ENCODE measurements at regions not wholly inside any gene's neighbourhood (a gene's known extent, or its start where the extent isn't known, plus 50 kb on each side); places are given as distances from the start of the nearest gene placed in this dataset.

DNA sequence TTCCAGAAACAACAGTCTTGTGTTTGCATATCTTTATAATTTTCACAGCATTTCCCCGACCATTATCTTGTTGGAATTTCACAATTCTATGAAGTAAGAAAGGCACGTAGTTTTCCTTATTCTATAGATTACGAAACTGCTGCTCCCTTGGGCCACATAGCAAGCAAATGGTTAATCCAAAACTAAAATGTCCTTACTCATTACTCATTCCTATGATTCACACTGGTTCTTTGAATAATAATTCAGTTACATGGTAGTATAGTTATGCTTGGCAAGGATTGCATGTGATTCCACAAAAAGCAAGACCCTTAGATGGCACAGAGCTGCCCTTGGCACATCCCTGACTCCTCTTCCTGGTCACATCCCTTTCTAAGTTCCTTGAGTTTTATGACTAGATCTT, 51.2 kb downstream of the OR13H1 start:
- no peaks in the 10 kb centered on the region for H4K20me1 ChIP-seq (ENCODE audit: insufficient read depth)
- no peak overlapping the region for H3K4me3 ChIP-seq (IDR thresholded peaks at IDR 0.05; ENCODE audit: insufficient read depth, low read depth, low read length)
- no peaks in the 10 kb centered on the region for H3K27me3 ChIP-seq (ENCODE audit: insufficient read depth, low read depth)
- H3K27ac ChIP-seq: no peak overlapping the region
- no peaks in the 10 kb centered on the region for H3K4me1 ChIP-seq (ENCODE audit: low read depth, poor library complexity, severe bottlenecking)
- H3K36me3 ChIP-seq (ENCODE audit: insufficient read depth): no peaks in the 10 kb centered on the region
- H2AFZ ChIP-seq (ENCODE audit: low read depth): no peak overlapping the region
- no peaks in the 10 kb centered on the region for H3K79me2 ChIP-seq (ENCODE audit: insufficient read depth, low read depth)
- no peak overlapping the region for H3K9ac ChIP-seq
- TF ChIP-seq, protein P1, sequence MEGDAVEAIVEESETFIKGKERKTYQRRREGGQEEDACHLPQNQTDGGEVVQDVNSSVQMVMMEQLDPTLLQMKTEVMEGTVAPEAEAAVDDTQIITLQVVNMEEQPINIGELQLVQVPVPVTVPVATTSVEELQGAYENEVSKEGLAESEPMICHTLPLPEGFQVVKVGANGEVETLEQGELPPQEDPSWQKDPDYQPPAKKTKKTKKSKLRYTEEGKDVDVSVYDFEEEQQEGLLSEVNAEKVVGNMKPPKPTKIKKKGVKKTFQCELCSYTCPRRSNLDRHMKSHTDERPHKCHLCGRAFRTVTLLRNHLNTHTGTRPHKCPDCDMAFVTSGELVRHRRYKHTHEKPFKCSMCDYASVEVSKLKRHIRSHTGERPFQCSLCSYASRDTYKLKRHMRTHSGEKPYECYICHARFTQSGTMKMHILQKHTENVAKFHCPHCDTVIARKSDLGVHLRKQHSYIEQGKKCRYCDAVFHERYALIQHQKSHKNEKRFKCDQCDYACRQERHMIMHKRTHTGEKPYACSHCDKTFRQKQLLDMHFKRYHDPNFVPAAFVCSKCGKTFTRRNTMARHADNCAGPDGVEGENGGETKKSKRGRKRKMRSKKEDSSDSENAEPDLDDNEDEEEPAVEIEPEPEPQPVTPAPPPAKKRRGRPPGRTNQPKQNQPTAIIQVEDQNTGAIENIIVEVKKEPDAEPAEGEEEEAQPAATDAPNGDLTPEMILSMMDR (conservative IDR thresholded peaks at IDR 0.05; ENCODE audit: low read depth, low read length): no peak
- H3K4me2 ChIP-seq: no peak overlapping the region

DNA sequence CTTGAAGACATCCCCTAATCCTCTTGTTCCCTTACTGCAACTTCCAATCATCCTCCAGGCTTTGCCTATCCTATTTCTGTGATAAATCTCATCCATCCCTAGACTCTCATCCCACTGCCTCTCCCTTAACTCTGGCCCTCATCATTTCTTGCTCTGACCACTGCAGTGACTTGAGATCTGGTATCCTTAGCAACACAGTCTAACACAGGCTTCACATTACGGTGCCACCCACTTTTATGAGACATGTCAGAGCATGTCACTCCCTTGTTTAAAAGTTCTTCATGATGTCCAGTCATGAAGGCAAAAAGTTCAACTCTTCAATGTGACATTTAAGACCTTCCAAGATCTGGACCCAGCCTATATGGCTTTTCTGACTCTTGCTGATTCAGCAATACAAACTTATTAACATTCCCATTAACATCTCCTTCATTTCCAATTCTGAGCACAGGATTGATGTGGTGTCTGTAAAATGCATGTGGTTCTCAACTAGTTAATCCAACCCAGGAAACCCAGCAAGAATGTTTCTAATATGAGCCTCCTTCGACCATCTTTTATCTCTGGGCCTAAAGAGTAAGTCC, 64.0 kb downstream of the OR13H1 start:
- no peaks in the 10 kb centered on the region for H3K4me1 ChIP-seq (ENCODE audit: low read depth, poor library complexity, severe bottlenecking)
- no peak overlapping the region for H3K27ac ChIP-seq
- H4K20me1 ChIP-seq (ENCODE audit: insufficient read depth): no peaks in the 10 kb centered on the region
- no peaks in the 10 kb centered on the region for H3K27me3 ChIP-seq (ENCODE audit: insufficient read depth, low read depth)
- no peaks in the 10 kb centered on the region for H3K36me3 ChIP-seq (ENCODE audit: insufficient read depth)
- H3K4me3 ChIP-seq (IDR thresholded peaks at IDR 0.05; ENCODE audit: insufficient read depth, low read depth, low read length): no peak overlapping the region
- H3K9ac ChIP-seq: no peak overlapping the region
- TF ChIP-seq, protein P1 (conservative IDR thresholded peaks at IDR 0.05; ENCODE audit: low read depth, low read length): no peak
- H2AFZ ChIP-seq (ENCODE audit: low read depth): no peak overlapping the region
- H3K4me2 ChIP-seq: no peak overlapping the region
- no peaks in the 10 kb centered on the region for H3K79me2 ChIP-seq (ENCODE audit: insufficient read depth, low read depth)

DNA sequence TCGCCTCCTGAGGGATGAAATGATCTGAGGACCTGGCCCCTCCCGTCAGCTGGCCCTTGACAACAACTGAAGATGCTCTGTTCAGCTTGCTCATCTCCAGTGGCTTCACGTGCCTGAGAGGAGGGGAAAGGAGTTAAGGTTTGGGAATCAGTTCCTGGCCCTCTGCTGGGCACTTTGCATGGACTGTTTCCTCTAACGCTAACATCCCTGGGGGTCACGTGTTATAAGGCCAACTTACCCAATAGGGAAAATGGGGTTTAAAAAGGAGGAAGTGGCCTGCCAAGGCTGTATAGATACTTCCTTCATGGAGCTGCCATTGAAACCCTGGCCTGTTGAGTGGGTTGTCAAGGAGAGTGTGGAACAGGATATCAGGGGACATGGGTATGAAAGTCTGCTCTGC, 65.6 kb downstream of the OR13H1 start:
- no peaks in the 10 kb centered on the region for H4K20me1 ChIP-seq (ENCODE audit: insufficient read depth)
- H3K4me2 ChIP-seq: no peak overlapping the region

DNA sequence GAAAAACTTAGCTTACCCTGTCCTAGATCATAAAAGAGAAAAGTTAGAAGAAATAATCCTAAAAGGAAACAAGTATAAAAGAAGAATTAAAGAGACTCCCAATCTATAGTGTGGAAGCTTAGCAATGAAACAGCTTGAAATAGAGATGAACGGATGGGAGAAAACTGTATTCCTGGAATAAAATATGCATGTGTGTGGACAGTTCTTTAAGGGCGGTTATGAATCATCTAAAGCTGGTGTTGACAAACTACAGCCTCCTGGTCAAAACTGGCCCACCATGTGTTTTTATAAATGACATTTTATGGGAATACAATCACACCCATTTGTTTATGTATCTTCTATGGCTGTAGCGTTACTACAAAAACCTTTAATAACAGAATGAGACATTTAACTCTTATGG, 69.4 kb downstream of the OR13H1 start:
- H3K4me1 ChIP-seq (ENCODE audit: low read depth, poor library complexity, severe bottlenecking): no peaks in the 10 kb centered on the region
- H3K79me2 ChIP-seq (ENCODE audit: insufficient read depth, low read depth): no peaks in the 10 kb centered on the region
- H3K36me3 ChIP-seq (ENCODE audit: insufficient read depth): no peaks in the 10 kb centered on the region
- TF ChIP-seq, protein P1 (conservative IDR thresholded peaks at IDR 0.05; ENCODE audit: low read depth, low read length): no peak
- no peaks in the 10 kb centered on the region for H3K27me3 ChIP-seq (ENCODE audit: insufficient read depth, low read depth)
- H3K27ac ChIP-seq: no peak overlapping the region
- no peak overlapping the region for H3K4me2 ChIP-seq
- no peak overlapping the region for H2AFZ ChIP-seq (ENCODE audit: low read depth)
- H3K4me3 ChIP-seq (IDR thresholded peaks at IDR 0.05; ENCODE audit: insufficient read depth, low read depth, low read length): no peak overlapping the region
- no peaks in the 10 kb centered on the region for H4K20me1 ChIP-seq (ENCODE audit: insufficient read depth)
- H3K9ac ChIP-seq: no peak overlapping the region

More for the DNA sequence above, 65.6 kb downstream of the OR13H1 start:
- H3K4me1 ChIP-seq (ENCODE audit: low read depth, poor library complexity, severe bottlenecking): no peaks in the 10 kb centered on the region
- H3K9ac ChIP-seq: no peak overlapping the region
- H3K4me3 ChIP-seq (IDR thresholded peaks at IDR 0.05; ENCODE audit: insufficient read depth, low read depth, low read length): no peak overlapping the region
- H2AFZ ChIP-seq (ENCODE audit: low read depth): no peak overlapping the region
- TF ChIP-seq, protein P1 (conservative IDR thresholded peaks at IDR 0.05; ENCODE audit: low read depth, low read length): no peak
- H3K36me3 ChIP-seq (ENCODE audit: insufficient read depth): no peaks in the 10 kb centered on the region
- no peaks in the 10 kb centered on the region for H3K27me3 ChIP-seq (ENCODE audit: insufficient read depth, low read depth)
- H3K79me2 ChIP-seq (ENCODE audit: insufficient read depth, low read depth): no peaks in the 10 kb centered on the region
- H3K27ac ChIP-seq: no peak overlapping the region
